Kidney (tissue), 13 donors: ENCODE measurements at regions not wholly inside any gene's neighbourhood (a gene's known extent, or its start where the extent isn't known, plus 50 kb on each side); places are given as distances from the start of the nearest gene placed in this dataset.

ENCODE experiments used
- DNase-seq, 5 donors: peaks; one replicate each; pipeline ENCODE4 v3.0.0-alpha.2; 2013 to 2020
- FAIRE-seq: peaks from 2 replicates; lab custom pipeline; 2012; peaks lifted over from hg19 to GRCh38; lab: Jason Lieb, UNC
- H3K27ac ChIP-seq, 2 donors: one replicate each; pipeline ENCODE4 v1.7.0; 2013; ENCODE audit warnings: low read depth in 2 of 2, low read length in 2 of 2, inconsistent platforms in 1 of 2
- H3K27me3 ChIP-seq: one replicate; pipeline ENCODE4 v1.7.1; 2013; ENCODE audit warnings: low read length, inconsistent platforms; ENCODE audit not compliant: control insufficient read depth, insufficient read depth
- H3K36me3 ChIP-seq, 3 donors: one replicate each; pipeline versions ENCODE4 v1.7.0 to v1.7.1; 2013; ENCODE audit warnings: low read length in 3 of 3, control low read depth in 1 of 3, inconsistent platforms in 1 of 3; ENCODE audit not compliant: insufficient read depth in 3 of 3, control insufficient read depth in 2 of 3
- H3K4me1 ChIP-seq, 3 donors: one replicate each; pipeline versions ENCODE4 v1.7.0 to v1.7.1; 2013; ENCODE audit warnings: low read length in 3 of 3, inconsistent platforms in 1 of 3, low read depth in 1 of 3; ENCODE audit not compliant: control insufficient read depth in 2 of 3, insufficient read depth in 2 of 3
- H3K4me3 ChIP-seq, 3 donors: one replicate each; pipeline versions ENCODE4 v1.7.0 to v1.8.1; 2013; ENCODE audit warnings: low read length in 3 of 3, control low read depth in 1 of 3, inconsistent platforms in 1 of 3
- H3K9ac ChIP-seq, 3 donors: one replicate each; pipeline versions ENCODE4 v1.7.0 to v1.7.1; 2013; ENCODE audit warnings: low read length in 3 of 3, control low read depth in 1 of 3, inconsistent platforms in 1 of 3
- H3K9me3 ChIP-seq, 3 donors: one replicate each; pipeline versions ENCODE4 v1.7.0 to v1.7.1; 2013; ENCODE audit warnings: low read length in 3 of 3, control low read depth in 1 of 3, inconsistent platforms in 1 of 3; ENCODE audit not compliant: control insufficient read depth in 2 of 3, insufficient read depth in 1 of 3
- CTCF ChIP-seq: IDR thresholded peaks from 3 replicates; pipeline ENCODE4 v1.5.1; 2012; ENCODE audit warnings: mild to moderate bottlenecking, moderate library complexity, borderline replicate concordance; ENCODE audit not compliant: insufficient read depth; ENCODE audit errors: extremely low read depth
- intact Hi-C: fragments of 100-400 bp; cut with DNase I; formaldehyde crosslinking; loops from one replicate; pipeline ENCODE4 v1.11.1; 2022
- donor health status: control.
- donor health status: control.
- donor health status: control.
- donor health status: control.
- donor health status: control.
- donor health status: DM: yes; HTN: yes; CAD: no.
- donor health status: Normal renal cell carcinoma (clear cell type).

- no peak for DNase-seq
- no peak overlapping the region for H3K4me3 ChIP-seq
These were observed 244.8 kb downstream of the TSHZ3 start for GRCh38 chr19:31104451-31104850.

GRCh38 chr19:31103228-31103627 is 246.0 kb downstream of the TSHZ3 start:
- Histone ChIP-seq H3K27ac (no peak overlapping the region), H3K9ac (no peak overlapping the region), H3K36me3 (no peaks in the 10 kb centered on the region), H3K4me1 (no peaks in the 10 kb centered on the region), H3K9me3 (no peaks in the 10 kb centered on the region), H3K27me3 (no peaks in the 10 kb centered on the region), H3K4me3 (no peak overlapping the region)
- FAIRE-seq (no peak), DNase-seq (no peak)
- intact Hi-C loops: no loop called here
- no peak for TF ChIP-seq CTCF

More at GRCh38 chr19:31104451-31104850, 244.8 kb downstream of the TSHZ3 start:
- FAIRE-seq: no peak
- Histone ChIP-seq H3K9ac (no peak overlapping the region), H3K9me3 (no peaks in the 10 kb centered on the region), H3K27ac (no peak overlapping the region), H3K27me3 (no peaks in the 10 kb centered on the region), H3K4me1 (no peaks in the 10 kb centered on the region), H3K36me3 (no peaks in the 10 kb centered on the region)
- TF ChIP-seq CTCF: no peak
- intact Hi-C loops: no loop called here

- H3K27me3 ChIP-seq: no peaks in the 10 kb centered on the region
- H3K27ac ChIP-seq: no peak overlapping the region
- TF ChIP-seq CTCF: no peak
- intact Hi-C loops: no loop called here
- H3K9me3 ChIP-seq: no peaks in the 10 kb centered on the region
- no peaks in the 10 kb centered on the region for H3K36me3 ChIP-seq
- FAIRE-seq (no peak), DNase-seq (no peak)
- H3K4me3 ChIP-seq: no peak overlapping the region
- no peak overlapping the region for H3K9ac ChIP-seq
- no peaks in the 10 kb centered on the region for H3K4me1 ChIP-seq
These were observed 246.6 kb downstream of the TSHZ3 start for GRCh38 chr19:31102674-31103073.

GRCh38 chr19:31100981-31101380 is 248.3 kb downstream of the TSHZ3 start:
- peak in 2 of 5 donors; percentile 46 to 75 for DNase-seq
- H3K27me3 ChIP-seq: no peaks in the 10 kb centered on the region
- TF ChIP-seq CTCF: no peak
- no peak overlapping the region for H3K27ac ChIP-seq
- FAIRE-seq: no peak
- no peak overlapping the region for H3K4me3 ChIP-seq
- H3K36me3 ChIP-seq: no peaks in the 10 kb centered on the region
- intact Hi-C loops: no loop called here
- H3K9ac ChIP-seq: no peak overlapping the region
- H3K4me1 ChIP-seq: no peaks in the 10 kb centered on the region
- H3K9me3 ChIP-seq: no peaks in the 10 kb centered on the region
